ENCODE measurements at regions not wholly inside any gene's neighbourhood (a gene's known extent, or its start where the extent isn't known, plus 50 kb on each side); places are given as distances from the start of the nearest gene placed in this dataset.

GRCh38 chr13:34345258-34345965 is 527.5 kb downstream of the RFC3 start (continued):
- no peak for TF ChIP-seq CTCF (IDR thresholded peaks at IDR 0.05; ENCODE audit: low read depth, low read length, missing input control)
- TF ChIP-seq JUND (IDR thresholded peaks at IDR 0.05), result no peak
- no peak for TF ChIP-seq ZBTB33 (IDR thresholded peaks at IDR 0.05)

- Histone ChIP-seq H3K4me1 (ENCODE audit: control insufficient read depth in 4 of 4, insufficient read depth in 4 of 4, low read length in 3 of 4) (peaks cover 0 to 1% (median 0%) of the 10 kb centered on the region in 4 donors), H3K27ac (ENCODE audit: low read depth in 1 of 2, low read length in 2 of 2) (no peak overlapping the region), H3K36me3 (ENCODE audit: control insufficient read depth in 4 of 4, insufficient read depth in 3 of 4, low read depth in 1 of 4, low read length in 3 of 4) (no peaks in the 10 kb centered on the region), H3K27me3 (ENCODE audit: control insufficient read depth in 4 of 4, insufficient read depth in 4 of 4, low read length in 3 of 4) (peaks cover 0 to 3% (median 0%) of the 10 kb centered on the region in 4 donors), H3K4me3 (ENCODE audit: low read depth in 1 of 3, low read length in 3 of 3) (no peak overlapping the region), H3K9ac (ENCODE audit: low read depth in 1 of 2, low read length in 2 of 2) (no peak overlapping the region), H3K9me3 (ENCODE audit: control insufficient read depth in 4 of 4, low read length in 3 of 4) (no peaks in the 10 kb centered on the region)
- DNase-seq (ENCODE audit: low spot score), result no peak
- no peak for TF ChIP-seq EGR1 (IDR thresholded peaks at IDR 0.05; ENCODE audit: low read depth in 2 of 2)
- no peak for TF ChIP-seq GABPA (IDR thresholded peaks at IDR 0.05 in 1 of 2, conservative IDR thresholded peaks at IDR 0.05 in 1 of 2)
- TF ChIP-seq YY1 (IDR thresholded peaks at IDR 0.05), result no peak
- TF ChIP-seq HNF4G (IDR thresholded peaks at IDR 0.05), result no peak
- no peak for TF ChIP-seq ZBTB33 (IDR thresholded peaks at IDR 0.05)
- no peak for TF ChIP-seq JUND (IDR thresholded peaks at IDR 0.05)
- TF ChIP-seq REST (IDR thresholded peaks at IDR 0.05), result no peak
- TF ChIP-seq NR2F2 (IDR thresholded peaks at IDR 0.05), result no peak
- TF ChIP-seq FOXA1 (IDR thresholded peaks at IDR 0.05), result no peak
- no peak for TF ChIP-seq HNF4A (conservative IDR thresholded peaks at IDR 0.05)
- TF ChIP-seq FOXA2 (IDR thresholded peaks at IDR 0.05), result no peak
- no peak for TF ChIP-seq SP1 (IDR thresholded peaks at IDR 0.05)
- TF ChIP-seq ATF3 (IDR thresholded peaks at IDR 0.05), result no peak
- TF ChIP-seq RAD21 (IDR thresholded peaks at IDR 0.05), result no peak
- TF ChIP-seq MAX (IDR thresholded peaks at IDR 0.05), result no peak
- no peak for TF ChIP-seq RXRA (IDR thresholded peaks at IDR 0.05)
- TF ChIP-seq TAF1 (conservative IDR thresholded peaks at IDR 0.05), result no peak
- no peak for TF ChIP-seq CTCF (IDR thresholded peaks at IDR 0.05; ENCODE audit: low read depth, low read length, missing input control)
- 65% methylated on average over 4 of the region's 4 CpGs for WGBS
Measured at GRCh38 chr13:34346626-34347025, 528.7 kb downstream of the RFC3 start.

Measured in liver (tissue), 8 donors.